GM20000 (cell line): ENCODE measurements at regions not wholly inside any gene's neighbourhood (a gene's known extent, or its start where the extent isn't known, plus 50 kb on each side); places are given as distances from the start of the nearest gene placed in this dataset.

Source experiments
- DNase-seq: peaks from one replicate; pipeline ENCODE4 v3.0.0; 2012; ENCODE audit warnings: low spot score
- TF ChIP-seq, protein P1 (sequence below): IDR thresholded peaks from 2 replicates; pipeline ENCODE4 v1.5.1; 2012; ENCODE audit warnings: mild to moderate bottlenecking, control low read depth; ENCODE audit errors: extremely low read depth, missing control alignments

DNA sequence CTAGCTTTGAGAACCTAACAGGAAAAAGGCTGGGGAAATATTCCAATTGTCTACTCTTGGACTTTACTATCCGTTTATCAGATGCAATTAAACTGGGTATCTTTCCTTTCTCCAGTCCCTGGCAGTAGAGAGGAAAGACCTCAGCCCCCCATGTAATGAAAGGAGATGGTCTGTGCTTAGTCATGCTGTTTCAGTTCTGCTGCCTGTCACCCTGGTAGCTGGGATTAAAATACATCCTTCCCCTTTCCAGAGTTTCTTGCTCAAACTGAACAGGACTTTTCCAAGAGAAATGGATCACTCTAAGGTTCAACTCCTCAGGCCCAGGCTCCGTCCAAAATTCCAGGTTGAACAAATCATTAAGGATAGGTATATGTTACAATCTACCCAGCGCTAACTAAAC lies 202.9 kb downstream of the PTEN start:
- TF ChIP-seq, protein P1, sequence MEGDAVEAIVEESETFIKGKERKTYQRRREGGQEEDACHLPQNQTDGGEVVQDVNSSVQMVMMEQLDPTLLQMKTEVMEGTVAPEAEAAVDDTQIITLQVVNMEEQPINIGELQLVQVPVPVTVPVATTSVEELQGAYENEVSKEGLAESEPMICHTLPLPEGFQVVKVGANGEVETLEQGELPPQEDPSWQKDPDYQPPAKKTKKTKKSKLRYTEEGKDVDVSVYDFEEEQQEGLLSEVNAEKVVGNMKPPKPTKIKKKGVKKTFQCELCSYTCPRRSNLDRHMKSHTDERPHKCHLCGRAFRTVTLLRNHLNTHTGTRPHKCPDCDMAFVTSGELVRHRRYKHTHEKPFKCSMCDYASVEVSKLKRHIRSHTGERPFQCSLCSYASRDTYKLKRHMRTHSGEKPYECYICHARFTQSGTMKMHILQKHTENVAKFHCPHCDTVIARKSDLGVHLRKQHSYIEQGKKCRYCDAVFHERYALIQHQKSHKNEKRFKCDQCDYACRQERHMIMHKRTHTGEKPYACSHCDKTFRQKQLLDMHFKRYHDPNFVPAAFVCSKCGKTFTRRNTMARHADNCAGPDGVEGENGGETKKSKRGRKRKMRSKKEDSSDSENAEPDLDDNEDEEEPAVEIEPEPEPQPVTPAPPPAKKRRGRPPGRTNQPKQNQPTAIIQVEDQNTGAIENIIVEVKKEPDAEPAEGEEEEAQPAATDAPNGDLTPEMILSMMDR, result no peak
- no peak for DNase-seq

DNA sequence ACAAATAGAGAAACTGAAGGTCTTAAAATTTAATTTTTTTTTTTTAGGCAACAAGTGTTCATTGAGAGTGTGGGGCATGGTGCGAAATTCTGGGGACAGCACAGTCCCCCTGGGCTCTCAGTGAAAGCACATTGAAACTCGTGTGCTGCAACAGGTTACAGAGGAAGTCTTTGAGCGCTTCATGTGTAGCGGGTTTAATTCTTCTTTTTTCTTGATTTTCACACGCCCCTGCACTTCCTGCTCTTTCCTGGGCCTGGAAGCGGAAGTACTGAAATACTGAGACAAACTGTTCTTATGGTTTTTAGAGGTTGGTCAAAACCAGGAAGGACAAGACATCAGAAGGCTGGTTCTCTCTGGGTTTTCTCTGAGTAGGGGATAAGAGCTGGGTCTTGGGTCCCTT lies 203.5 kb downstream of the PTEN start:
- DNase-seq, result no peak
- TF ChIP-seq, protein P1, result no peak

- TF ChIP-seq, protein P1, result no peak
- DNase-seq, result no peak
Measured at GRCh38 chr10:88067737-88068136, 204.3 kb downstream of the PTEN start.

GRCh38 chr10:88069338-88069737 lies 205.9 kb downstream of the PTEN start:
- TF ChIP-seq, protein P1, result no peak
- DNase-seq, result no peak

GRCh38 chr10:88070080-88070880 lies 206.9 kb downstream of the PTEN start:
- TF ChIP-seq, protein P1, result no peak
- peak; percentile 49 for DNase-seq

DNA sequence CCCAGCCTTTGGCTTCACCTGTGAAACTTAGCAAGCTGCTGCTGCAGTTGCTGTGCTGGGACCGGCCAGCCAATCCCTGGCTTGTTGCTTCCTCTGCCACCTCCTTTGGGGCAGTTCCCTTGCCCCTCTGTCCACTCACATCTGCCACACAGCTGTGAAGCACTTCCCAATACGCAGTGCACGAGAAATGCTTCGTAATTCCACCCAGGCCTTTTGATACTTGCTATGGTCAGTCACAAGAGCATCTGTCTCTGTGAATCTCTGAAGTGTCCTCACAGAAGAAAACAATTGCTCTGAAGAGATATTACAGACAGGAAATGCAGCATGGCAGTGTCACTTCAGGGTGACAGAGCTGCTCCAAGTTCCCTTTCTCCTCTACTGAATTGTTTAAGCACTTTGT lies 208.5 kb downstream of the PTEN start:
- no peak for DNase-seq
- TF ChIP-seq, protein P1, result no peak

DNA sequence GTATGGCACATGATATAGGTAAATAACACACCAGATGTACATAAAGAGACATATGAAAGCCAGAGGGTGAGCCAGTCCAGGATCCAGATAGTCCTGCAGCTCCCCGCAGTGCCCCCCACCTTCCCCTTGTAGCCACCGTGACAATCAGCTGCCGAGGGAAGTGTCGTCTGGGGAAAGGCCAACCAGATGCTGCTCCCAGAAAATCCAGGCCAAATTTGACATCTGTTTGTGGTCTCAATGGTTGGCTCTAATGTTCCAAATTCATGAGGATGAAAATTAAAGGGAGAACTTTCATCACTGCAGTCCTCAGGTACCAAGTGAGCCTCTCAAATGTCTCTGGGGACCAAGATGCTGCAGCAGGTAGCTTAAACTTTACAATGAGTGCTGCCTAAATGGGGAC lies 210.3 kb downstream of the PTEN start:
- no peak for DNase-seq
- TF ChIP-seq, protein P1, result no peak
